B cell (primary cell): ENCODE measurements at regions not wholly inside any gene's neighbourhood (a gene's known extent, or its start where the extent isn't known, plus 50 kb on each side); places are given as distances from the start of the nearest gene placed in this dataset.

Experiments used
- EZH2 ChIP-seq: IDR thresholded peaks from 2 replicates; pipeline ENCODE4 v1.6.1; 2012; ENCODE audit warnings: borderline replicate concordance, low read depth, mild to moderate bottlenecking, moderate library complexity, low read length; ENCODE audit not compliant: insufficient read depth, poor library complexity, severe bottlenecking
- TF ChIP-seq, protein P1 (sequence below): fragments of 200-600 bp; IDR thresholded peaks from one replicate; pipeline ENCODE4 v1.8.0; 2022; ENCODE audit warnings: antibody characterized with exemption, mild to moderate bottlenecking

DNA sequence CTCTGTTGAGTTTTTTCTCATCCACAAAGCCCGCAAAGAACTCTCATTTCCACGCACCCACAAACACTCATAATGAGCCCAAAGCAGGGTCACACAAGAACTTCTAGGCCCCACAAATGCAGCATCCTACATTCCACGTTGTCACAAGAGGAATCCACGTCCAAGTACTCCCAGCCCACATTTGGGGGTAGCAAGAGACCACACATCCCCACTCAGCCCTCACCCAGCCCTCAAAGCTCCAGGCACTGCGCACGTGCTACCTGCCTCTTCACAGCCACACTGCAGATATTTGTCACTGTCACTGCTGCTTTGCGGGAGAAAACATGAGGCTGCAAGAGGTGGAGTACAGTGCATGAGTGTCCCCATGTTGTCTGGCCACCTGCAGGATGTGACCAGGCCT is 187.6 kb upstream of the CDYL start:
- TF ChIP-seq, protein P1, sequence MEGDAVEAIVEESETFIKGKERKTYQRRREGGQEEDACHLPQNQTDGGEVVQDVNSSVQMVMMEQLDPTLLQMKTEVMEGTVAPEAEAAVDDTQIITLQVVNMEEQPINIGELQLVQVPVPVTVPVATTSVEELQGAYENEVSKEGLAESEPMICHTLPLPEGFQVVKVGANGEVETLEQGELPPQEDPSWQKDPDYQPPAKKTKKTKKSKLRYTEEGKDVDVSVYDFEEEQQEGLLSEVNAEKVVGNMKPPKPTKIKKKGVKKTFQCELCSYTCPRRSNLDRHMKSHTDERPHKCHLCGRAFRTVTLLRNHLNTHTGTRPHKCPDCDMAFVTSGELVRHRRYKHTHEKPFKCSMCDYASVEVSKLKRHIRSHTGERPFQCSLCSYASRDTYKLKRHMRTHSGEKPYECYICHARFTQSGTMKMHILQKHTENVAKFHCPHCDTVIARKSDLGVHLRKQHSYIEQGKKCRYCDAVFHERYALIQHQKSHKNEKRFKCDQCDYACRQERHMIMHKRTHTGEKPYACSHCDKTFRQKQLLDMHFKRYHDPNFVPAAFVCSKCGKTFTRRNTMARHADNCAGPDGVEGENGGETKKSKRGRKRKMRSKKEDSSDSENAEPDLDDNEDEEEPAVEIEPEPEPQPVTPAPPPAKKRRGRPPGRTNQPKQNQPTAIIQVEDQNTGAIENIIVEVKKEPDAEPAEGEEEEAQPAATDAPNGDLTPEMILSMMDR, result no peak
- TF ChIP-seq EZH2, result no peak
